Gastroesophageal sphincter (tissue), 3 donors: ENCODE measurements at regions not wholly inside any gene's neighbourhood (a gene's known extent, or its start where the extent isn't known, plus 50 kb on each side); places are given as distances from the start of the nearest gene placed in this dataset.

Source experiments
- CTCF ChIP-seq, 4 experiments: fragments of 200-600 bp in 2 of 4; fragments of 450-650 bp in 2 of 4; sonication (generic) in 1 of 4; IDR thresholded peaks; one replicate each; pipeline ENCODE4 v1.5.1; 2017 to 2019; ENCODE audit warnings: antibody characterized with exemption in 4 of 4, mild to moderate bottlenecking in 2 of 4, moderate library complexity in 2 of 4
- EP300 ChIP-seq: sonication (generic); formaldehyde crosslinking; IDR thresholded peaks from one replicate; pipeline ENCODE4 v1.6.1; 2017; ENCODE audit warnings: antibody characterized with exemption, mild to moderate bottlenecking
- POLR2A ChIP-seq, 2 donors: fragments of 450-650 bp; IDR thresholded peaks; one replicate each; pipeline ENCODE4 v1.6.1; 2017; ENCODE audit warnings: antibody characterized with exemption in 2 of 2, mild to moderate bottlenecking in 2 of 2, moderate library complexity in 1 of 2

- TF ChIP-seq EP300 (no peak), CTCF (IDR thresholded peaks at IDR 0.05) (no peak), POLR2A (IDR thresholded peaks at IDR 0.05) (no peak)
Observed at GRCh38 chr9:78598120-78598519, 301.2 kb downstream of the PSAT1 start.
